GM19467 (cell line): ENCODE measurements at regions not wholly inside any gene's neighbourhood (a gene's known extent, or its start where the extent isn't known, plus 50 kb on each side); places are given as distances from the start of the nearest gene placed in this dataset.
A peak's percentile ranks its signal among the peaks of the same experiment; 100 is the strongest.

Source experiments
- ATAC-seq: cut with Tn5 transposase; IDR thresholded peaks from one replicate; pipeline ENCODE4 v1.9.1; 2021; ENCODE audit warnings: mild to moderate bottlenecking, moderate library complexity; ENCODE audit not compliant: unreplicated experiment

GRCh38 chr4:4775493-4776004, 83.9 kb upstream of the MSX1 start:
- no peak for ATAC-seq

DNA sequence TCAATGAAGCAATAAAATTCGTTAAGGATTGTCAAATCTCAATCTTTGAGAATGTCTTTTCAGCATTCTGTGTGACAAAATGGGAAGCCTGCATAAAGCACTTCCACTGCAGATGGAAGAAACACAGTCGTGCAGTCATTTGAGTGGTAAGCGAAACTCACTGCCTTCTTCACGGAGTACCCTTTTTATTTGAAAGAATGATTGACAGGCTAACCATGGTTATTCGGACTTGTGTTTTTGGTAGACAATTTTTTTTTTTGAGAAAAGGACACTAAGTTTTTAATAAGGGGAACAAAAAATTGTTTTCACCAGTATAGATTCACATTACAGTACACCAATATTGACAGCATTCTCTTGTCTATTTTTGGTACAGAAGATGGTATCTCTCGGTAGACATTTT, 86.9 kb upstream of the MSX1 start:
- ATAC-seq = no peak

- no peak for ATAC-seq
Observed at GRCh38 chr4:4771160-4771559, 88.3 kb upstream of the MSX1 start.

- no peak for ATAC-seq
Observed at GRCh38 chr4:4770610-4771009, 88.9 kb upstream of the MSX1 start.

- no peak for ATAC-seq
Observed at GRCh38 chr4:4766564-4766963, 92.9 kb upstream of the MSX1 start.

GRCh38 chr4:4765811-4766210, 93.7 kb upstream of the MSX1 start:
- ATAC-seq = no peak

GRCh38 chr4:4764558-4764905, 94.9 kb upstream of the MSX1 start:
- no peak for ATAC-seq

GRCh38 chr4:4763822-4764557, 95.5 kb upstream of the MSX1 start:
- ATAC-seq = no peak

DNA sequence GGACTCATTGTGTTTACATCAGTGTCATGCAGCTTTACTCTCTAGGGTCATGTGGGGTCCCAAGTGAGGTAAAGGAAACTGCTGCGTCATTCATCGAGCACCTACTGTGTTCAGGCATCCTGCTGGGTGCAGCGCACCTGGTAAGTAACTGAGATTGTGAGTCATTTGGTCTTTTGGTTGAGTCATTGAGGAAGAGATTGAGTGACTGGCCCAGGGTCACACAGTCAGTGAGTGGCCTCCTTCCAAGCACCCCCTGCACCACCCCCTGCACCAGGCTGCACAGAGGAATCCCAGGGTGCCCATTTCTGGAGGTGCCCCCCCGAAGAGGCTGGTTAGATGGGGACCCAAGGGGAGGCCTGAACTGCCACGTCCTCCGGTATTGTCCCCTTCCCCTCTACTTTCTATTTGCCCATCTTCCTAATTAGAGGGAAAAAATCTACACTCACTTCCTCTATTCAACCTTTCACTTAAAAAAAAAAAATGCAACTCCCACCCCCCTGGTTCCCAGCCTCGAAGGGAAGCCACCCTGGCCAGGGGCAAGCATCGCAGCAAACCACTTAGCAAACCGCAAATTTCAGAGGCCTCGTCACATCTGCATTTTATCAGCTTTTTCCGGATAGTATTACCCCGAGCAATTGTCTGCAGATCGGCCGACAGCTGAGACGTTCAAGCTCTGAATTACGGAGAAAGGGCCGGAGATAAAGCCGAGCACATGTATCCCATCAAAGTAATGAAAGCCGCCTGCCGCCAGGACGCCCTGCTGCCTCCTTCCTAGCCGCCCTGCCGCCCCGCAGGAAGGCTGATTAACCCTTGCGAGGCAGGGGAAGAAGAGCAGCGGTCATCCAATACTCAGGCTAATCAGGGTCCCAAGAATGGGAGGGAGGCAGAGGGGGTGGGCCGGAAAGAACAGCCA, 96.3 kb upstream of the MSX1 start:
- ATAC-seq = peak; percentile 80

DNA sequence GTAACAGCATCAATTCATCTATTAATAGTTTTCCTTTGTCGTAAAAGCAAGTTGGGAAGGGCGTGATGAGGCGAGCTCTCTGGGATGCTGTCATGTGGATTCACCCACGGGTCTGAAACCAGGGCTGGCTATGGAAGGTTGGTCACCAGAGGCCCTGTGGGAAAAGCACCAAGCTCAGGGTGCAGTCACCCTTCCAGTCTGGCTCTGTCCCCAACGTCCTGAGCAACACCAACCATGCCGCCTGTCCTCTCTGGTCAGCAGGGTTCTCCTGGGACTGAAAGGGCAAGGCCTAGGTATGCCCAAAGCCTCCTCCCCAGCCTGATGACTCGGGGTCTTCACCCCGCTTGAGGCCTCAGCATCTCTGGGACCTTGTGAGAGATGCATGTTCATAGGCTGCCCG, 97.2 kb upstream of the MSX1 start:
- ATAC-seq = no peak

DNA sequence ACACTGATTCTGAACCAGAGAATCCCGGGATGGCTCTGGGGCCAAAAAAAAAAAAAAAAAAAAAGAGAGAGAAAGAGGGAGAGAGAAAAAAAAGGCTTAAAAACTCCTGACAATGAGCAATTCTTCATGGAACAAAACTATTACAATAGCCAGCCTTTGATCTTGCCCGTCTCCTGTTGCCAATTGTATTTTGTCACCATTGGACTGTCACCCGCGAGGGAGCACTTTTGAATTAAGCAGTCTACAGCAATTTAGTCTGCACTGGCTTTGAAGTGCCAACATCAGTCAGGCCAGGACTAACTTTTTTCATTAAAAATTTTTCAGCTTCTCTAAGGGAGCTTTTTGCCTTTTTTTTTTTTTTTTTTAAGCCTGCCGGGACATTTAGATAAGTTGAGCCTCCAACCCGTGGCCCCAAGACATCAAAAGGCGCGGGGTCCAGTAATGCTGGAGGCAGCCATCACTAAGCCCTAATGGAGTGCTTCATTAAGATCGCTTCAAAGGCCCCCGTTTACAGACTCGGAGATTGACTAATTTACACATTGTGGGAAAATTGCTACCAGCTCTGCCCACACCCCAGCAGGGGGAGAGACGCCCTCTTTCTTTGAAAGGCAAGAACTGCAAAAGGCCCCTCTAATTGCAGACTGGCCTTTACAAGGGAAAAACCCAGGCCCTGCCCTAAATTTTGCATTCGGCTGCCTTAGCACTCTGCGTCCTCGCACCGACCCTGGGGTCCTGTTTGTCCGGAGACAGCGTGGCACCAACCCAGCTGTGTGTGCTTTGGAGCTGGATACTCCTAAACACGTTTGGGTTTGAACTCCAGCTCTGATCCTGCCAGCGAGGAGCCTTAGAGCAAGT, 98.1 kb upstream of the MSX1 start:
- no peak for ATAC-seq

GRCh38 chr4:4759883-4760282, 99.6 kb upstream of the MSX1 start:
- no peak for ATAC-seq

GRCh38 chr4:4759232-4759631, 100.2 kb upstream of the MSX1 start:
- no peak for ATAC-seq

- no peak for ATAC-seq
Observed at GRCh38 chr4:4758681-4759080, 100.8 kb upstream of the MSX1 start.

- ATAC-seq = no peak
Observed at GRCh38 chr4:4755306-4755705, 104.2 kb upstream of the MSX1 start.

DNA sequence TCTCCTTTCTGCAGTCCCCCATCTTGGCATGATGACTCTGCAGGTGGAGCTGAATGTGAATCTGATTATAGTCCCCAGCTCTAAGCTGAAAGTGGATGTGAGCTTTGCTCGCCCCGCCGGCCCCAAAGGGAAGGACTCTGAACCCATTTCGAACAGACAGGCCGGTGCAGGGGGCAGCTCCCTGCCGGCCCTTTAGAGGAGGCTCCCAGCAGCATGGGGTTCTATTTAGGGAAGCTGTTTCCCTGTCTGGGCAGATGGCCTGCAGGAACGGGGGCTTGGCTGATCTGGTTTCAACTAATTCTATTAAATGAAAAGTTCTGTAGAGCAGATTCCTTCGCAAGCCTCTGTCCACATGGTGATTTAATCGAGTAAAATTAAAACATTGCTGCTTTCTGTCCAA, 104.8 kb upstream of the MSX1 start:
- no peak for ATAC-seq

DNA sequence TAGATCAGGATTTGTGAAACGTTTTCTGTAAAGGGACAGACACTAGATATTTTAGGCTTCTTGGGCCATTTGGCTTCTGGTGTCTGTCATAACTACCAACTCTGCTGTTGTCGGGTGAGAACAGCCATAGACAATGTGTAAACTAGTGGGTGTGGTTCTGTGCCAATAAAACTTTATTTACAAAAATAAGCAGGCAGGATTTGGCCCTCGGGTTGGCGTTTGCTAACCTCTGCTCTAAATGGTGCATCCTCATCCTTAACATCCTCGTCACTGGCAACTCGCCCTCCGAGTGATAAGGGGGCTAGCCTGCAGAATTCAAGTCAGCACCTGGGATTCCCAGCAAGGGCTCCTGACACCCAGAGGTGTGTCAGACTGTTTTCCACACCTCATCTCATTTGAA, 105.8 kb upstream of the MSX1 start:
- no peak for ATAC-seq

- ATAC-seq = no peak
Observed at GRCh38 chr4:4752576-4753401, 106.7 kb upstream of the MSX1 start.

DNA sequence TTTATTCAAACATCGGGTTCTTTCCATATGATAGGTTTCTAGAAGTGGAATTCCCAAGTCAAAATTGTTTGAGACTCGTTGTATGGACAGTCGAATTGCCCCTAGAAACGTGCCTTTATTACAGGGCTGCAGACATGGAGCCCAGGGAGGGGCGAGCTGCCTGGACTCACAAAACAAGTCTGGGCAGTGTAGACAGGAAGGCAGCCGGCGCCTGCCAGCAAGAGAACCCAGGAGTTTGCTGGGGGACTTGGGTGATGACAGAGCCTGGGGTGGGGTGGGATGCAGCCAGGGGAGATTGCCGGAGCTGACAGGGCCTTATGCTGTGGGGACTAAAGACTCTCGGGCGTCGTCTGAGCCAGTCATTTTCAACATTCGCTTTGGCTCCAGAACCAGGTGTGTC, 107.4 kb upstream of the MSX1 start:
- no peak for ATAC-seq

GRCh38 chr4:4750187-4750586, 109.3 kb upstream of the MSX1 start:
- ATAC-seq = no peak
